Upper lobe of right lung (tissue), 1 donor: ENCODE measurements at regions not wholly inside any gene's neighbourhood (a gene's known extent, or its start where the extent isn't known, plus 50 kb on each side); places are given as distances from the start of the nearest gene placed in this dataset.
"Not testable (repeated sequence)": the region's sequence is repeated elsewhere in the genome, so short reads cannot be mapped to it uniquely, and the experiment has no call there.

Experiments used
- ATAC-seq: fragments of 200-7000 bp; cut with Tn5 transposase; one replicate; pipeline ENCODE4 v1.9.1; 2020; ENCODE audit warnings: mild to moderate bottlenecking, moderate library complexity
- DNase-seq: peaks from one replicate; pipeline ENCODE4 v3.0.0-alpha.2; 2020
- H3K27ac ChIP-seq: fragments of 200-600 bp; one replicate; pipeline ENCODE4 v1.8.0; 2022
- H3K27me3 ChIP-seq: fragments of 200-600 bp; one replicate; pipeline ENCODE4 v1.8.0; 2022; ENCODE audit warnings: mild to moderate bottlenecking
- H3K36me3 ChIP-seq: fragments of 200-600 bp; one replicate; pipeline ENCODE4 v1.8.0; 2022
- H3K4me1 ChIP-seq: fragments of 200-600 bp; one replicate; pipeline ENCODE4 v1.8.0; 2022
- H3K4me3 ChIP-seq: fragments of 200-600 bp; one replicate; pipeline ENCODE4 v1.8.0; 2022; ENCODE audit warnings: mild to moderate bottlenecking
- H3K9me3 ChIP-seq: fragments of 200-600 bp; one replicate; pipeline ENCODE4 v1.8.0; 2022
- intact Hi-C: fragments of 100-400 bp; cut with DNase I; formaldehyde crosslinking; loops from one replicate; pipeline ENCODE4 v1.11.0; 2022
- TF ChIP-seq, protein P1 (sequence below): fragments of 200-600 bp; IDR thresholded peaks from one replicate; pipeline ENCODE4 v1.8.0; 2022; ENCODE audit warnings: antibody characterized with exemption
- donor health status: DM: no; HTN: yes; CAD: no; lungs with severe emphysema.

- TF ChIP-seq, protein P1, sequence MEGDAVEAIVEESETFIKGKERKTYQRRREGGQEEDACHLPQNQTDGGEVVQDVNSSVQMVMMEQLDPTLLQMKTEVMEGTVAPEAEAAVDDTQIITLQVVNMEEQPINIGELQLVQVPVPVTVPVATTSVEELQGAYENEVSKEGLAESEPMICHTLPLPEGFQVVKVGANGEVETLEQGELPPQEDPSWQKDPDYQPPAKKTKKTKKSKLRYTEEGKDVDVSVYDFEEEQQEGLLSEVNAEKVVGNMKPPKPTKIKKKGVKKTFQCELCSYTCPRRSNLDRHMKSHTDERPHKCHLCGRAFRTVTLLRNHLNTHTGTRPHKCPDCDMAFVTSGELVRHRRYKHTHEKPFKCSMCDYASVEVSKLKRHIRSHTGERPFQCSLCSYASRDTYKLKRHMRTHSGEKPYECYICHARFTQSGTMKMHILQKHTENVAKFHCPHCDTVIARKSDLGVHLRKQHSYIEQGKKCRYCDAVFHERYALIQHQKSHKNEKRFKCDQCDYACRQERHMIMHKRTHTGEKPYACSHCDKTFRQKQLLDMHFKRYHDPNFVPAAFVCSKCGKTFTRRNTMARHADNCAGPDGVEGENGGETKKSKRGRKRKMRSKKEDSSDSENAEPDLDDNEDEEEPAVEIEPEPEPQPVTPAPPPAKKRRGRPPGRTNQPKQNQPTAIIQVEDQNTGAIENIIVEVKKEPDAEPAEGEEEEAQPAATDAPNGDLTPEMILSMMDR, result no peak
- H3K4me3 ChIP-seq, result no peak overlapping the region
- H3K36me3 ChIP-seq, result no peaks in the 10 kb centered on the region
- H3K4me1 ChIP-seq, result no peaks in the 10 kb centered on the region
- no peaks in the 10 kb centered on the region for H3K27me3 ChIP-seq
- ATAC-seq, result no peak
- no peaks in the 10 kb centered on the region for H3K9me3 ChIP-seq
- intact Hi-C loops, result no loop called here
- H3K27ac ChIP-seq, result no peak overlapping the region
- DNase-seq, result no peak
These were observed 146.8 kb downstream of the USP46 start for GRCh38 chr4:52512291-52512690.

- ATAC-seq, intact Hi-C loops, DNase-seq, H3K36me3 ChIP-seq, H3K27me3 ChIP-seq, H3K9me3 ChIP-seq, H3K4me1 ChIP-seq, H3K27ac ChIP-seq, H3K4me3 ChIP-seq: not testable (repeated sequence)
These were observed 137.0 kb downstream of the USP46 start for GRCh38 chr4:52522093-52522492.

DNA sequence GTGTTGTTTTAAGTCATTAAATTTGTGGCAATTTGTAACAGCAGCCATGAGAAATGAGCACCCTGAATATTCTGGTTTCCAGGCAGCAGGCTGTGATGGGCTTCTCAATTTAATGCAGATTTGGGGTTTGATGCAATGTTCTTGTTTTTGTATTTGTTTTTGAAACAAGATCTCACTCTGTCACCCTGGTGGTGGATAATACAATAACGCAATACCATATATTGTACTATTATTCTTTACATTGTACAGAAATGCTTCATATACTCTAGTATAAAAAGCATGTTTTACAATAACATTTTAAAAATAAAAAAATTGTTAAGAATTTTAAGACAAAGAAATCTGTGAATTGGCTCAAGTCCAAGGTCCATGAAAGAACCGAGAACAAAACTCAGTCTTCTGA lies 129.1 kb downstream of the USP46 start:
- H3K4me1 ChIP-seq, result no peaks in the 10 kb centered on the region
- no peaks in the 10 kb centered on the region for H3K27me3 ChIP-seq
- H3K9me3 ChIP-seq, result no peaks in the 10 kb centered on the region
- H3K36me3 ChIP-seq, result no peaks in the 10 kb centered on the region
- no peak overlapping the region for H3K4me3 ChIP-seq
- DNase-seq, result no peak
- no peak overlapping the region for H3K27ac ChIP-seq
- intact Hi-C loops, result no loop called here
- TF ChIP-seq, protein P1, result no peak
- ATAC-seq, result no peak

DNA sequence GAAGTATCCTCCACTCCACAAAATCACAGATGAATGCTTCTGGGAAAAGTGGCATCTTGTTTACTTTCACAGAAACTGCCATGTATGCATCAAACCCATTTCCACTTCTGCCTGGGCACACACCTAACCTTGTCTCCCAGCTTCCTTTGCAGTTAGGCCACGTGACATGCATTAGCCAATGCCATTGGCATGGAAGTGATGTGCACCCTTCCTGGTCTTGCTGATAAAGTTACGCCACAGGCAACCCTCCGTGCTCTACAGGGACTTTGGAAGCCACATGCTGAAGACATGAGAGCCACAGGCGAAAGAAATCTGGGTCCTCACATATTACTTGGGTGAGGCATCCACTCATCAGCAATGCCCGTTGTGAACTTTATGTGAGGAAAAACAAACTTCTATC lies 123.3 kb downstream of the USP46 start:
- intact Hi-C loops, result no loop called here
- H3K27me3 ChIP-seq, result no peaks in the 10 kb centered on the region
- DNase-seq (no peak), ATAC-seq (no peak)
- TF ChIP-seq, protein P1, result no peak
- no peaks in the 10 kb centered on the region for H3K4me1 ChIP-seq
- no peaks in the 10 kb centered on the region for H3K9me3 ChIP-seq
- H3K27ac ChIP-seq, result no peak overlapping the region
- no peak overlapping the region for H3K4me3 ChIP-seq
- H3K36me3 ChIP-seq, result no peaks in the 10 kb centered on the region
